ENCODE measurements at regions not wholly inside any gene's neighbourhood (a gene's known extent, or its start where the extent isn't known, plus 50 kb on each side); places are given as distances from the start of the nearest gene placed in this dataset.

DNA sequence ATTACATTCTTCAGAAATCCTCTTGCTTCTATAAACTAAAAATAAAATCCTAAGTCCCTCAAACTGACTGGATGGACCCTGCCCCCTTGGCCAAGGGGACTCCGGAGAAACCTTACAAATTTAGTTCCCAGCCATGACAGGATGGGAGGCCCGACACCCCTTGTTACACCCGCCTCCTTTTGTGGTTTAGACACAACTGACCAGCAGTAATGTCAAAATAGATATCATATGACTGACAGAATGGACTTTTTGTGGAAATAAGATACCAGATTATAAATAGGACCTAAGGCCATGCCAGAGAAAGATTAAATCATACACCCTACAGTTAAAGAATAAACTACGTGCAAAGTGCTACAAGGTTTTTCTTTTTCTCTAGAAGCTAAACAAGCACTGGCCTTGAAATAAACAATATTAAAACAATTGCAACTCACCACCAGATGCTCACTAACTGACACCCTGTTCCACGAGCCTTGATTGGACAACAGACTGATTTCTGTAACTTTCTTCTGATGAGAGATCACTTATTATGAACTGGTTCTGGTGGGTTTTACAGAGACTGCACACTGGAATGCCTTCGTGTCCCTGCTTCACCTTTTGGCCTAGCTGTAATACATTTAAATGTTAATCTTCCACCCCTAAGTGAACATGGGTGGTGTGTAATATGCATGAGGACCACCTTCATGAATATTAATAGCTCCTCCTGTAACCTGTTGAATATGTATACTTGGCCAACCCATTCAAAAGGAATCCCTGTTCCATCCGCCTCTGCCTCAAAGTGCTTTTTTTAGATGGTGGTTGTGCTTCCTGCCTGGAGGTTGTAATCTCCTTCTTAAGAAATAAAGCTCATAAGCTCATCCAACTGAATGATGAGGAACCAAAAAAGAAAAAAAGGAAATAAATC lies 99.6 kb downstream of the ODF2L start:
- TF ChIP-seq, protein P1, sequence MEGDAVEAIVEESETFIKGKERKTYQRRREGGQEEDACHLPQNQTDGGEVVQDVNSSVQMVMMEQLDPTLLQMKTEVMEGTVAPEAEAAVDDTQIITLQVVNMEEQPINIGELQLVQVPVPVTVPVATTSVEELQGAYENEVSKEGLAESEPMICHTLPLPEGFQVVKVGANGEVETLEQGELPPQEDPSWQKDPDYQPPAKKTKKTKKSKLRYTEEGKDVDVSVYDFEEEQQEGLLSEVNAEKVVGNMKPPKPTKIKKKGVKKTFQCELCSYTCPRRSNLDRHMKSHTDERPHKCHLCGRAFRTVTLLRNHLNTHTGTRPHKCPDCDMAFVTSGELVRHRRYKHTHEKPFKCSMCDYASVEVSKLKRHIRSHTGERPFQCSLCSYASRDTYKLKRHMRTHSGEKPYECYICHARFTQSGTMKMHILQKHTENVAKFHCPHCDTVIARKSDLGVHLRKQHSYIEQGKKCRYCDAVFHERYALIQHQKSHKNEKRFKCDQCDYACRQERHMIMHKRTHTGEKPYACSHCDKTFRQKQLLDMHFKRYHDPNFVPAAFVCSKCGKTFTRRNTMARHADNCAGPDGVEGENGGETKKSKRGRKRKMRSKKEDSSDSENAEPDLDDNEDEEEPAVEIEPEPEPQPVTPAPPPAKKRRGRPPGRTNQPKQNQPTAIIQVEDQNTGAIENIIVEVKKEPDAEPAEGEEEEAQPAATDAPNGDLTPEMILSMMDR (IDR thresholded peaks at IDR 0.05; ENCODE audit: low read depth, low read length): no peak
- no peak for DNase-seq (ENCODE audit: extremely low read depth, low read depth)

DNA sequence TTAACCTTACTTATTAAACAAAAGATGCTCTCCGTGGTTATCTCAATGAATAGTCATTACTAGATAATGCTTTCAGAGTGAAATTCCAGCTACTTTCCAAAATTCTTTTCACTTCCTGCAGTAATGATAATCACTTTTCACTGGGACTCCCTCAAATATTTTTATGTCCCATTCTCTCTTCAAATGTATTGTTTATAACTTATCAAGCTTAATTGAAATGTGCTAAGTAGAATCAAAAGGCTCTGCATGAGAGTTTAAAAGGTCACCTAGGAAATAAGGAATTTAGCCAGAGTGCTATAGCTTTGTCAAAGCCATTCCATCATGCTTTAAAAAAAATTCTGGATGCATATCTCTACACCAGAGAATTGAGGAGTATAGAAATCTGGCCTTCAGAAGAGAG lies 106.4 kb downstream of the ODF2L start:
- no peak for DNase-seq (ENCODE audit: extremely low read depth, low read depth)
- TF ChIP-seq, protein P1 (IDR thresholded peaks at IDR 0.05; ENCODE audit: low read depth, low read length): no peak

DNA sequence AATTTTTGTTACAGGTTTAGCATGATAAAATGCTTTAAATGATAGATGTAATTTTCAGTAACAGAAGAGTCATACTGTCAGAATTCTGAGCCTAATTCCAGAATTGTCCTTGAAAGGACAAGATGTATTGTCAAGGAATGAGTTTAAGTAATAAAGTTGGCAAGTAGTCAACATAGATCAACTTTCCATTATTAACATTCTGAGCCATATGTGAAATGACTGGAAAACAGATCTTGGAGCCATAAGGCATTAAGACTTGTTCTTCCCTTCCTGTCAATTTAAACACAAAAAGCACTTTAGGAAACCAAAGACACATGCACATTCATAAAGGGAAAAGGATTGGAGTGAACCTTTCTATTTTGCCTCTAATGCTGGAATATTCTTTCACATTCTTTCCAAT lies 107.0 kb downstream of the ODF2L start:
- TF ChIP-seq, protein P1 (IDR thresholded peaks at IDR 0.05; ENCODE audit: low read depth, low read length): no peak
- DNase-seq (ENCODE audit: extremely low read depth, low read depth): no peak

DNA sequence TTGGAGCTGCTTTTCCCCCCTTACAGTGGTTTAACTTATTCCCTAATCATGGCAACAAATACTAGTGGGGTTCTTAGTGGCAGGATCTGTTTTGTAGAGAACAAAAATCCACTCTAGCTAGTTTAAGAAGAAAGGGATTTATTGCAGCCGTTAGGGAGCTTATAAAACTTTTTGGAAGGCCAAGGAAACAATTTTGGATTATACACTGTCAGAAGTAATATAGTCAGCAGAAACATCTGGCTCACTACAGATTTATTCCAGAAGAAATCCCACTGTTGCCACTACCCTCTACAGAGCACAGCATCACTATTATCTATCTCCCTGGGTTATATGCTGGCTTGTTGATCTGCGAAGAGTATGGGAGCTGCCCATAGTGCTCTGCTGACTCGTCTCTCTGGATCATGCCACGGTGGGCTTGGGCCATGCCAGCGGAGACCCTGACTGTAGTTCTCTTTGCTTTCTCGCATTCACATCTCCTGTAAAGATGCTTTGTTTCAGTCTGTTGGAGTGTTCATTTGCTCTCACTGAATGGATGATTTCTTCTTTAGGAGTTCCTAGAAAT lies 107.5 kb downstream of the ODF2L start:
- DNase-seq (ENCODE audit: extremely low read depth, low read depth): no peak
- TF ChIP-seq, protein P1 (IDR thresholded peaks at IDR 0.05; ENCODE audit: low read depth, low read length): no peak

DNA sequence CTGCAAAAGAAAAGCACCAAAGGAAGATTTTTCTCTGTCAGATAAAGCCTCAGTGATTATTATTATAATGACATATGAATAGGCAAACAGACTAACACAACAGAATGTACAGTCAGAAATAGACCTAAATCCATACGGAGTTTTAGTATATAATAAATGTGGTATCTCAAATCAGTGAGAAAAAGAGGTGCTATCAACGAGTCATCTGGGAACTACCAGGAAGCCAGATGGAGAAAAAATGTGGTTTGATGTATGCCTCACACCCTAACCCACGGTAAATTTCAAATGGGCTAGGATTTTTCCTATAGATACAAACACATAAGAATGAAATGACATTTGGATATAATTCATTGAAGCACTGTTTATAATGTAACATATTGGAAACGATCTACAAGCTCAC lies 110.3 kb downstream of the ODF2L start:
- TF ChIP-seq, protein P1 (IDR thresholded peaks at IDR 0.05; ENCODE audit: low read depth, low read length): no peak
- DNase-seq (ENCODE audit: extremely low read depth, low read depth): no peak

DNA sequence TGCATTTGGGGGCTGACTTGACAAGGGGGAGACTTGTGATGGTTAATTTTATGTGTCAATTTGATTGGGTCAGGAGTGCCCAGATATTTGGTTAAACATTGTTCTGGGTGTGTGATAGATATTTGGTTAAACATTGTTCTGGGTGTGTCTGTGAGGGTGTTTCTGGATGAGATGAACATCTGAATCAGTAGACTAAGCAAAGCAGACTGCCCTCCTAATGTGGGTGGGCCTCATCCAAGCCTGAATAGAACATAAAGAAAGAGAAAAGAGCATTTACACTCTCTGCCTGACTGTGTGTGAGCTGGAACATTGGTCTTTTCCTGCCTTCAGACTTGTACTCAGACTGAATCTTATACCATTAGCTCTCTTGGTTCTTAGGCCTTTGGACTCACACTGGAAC lies 113.5 kb downstream of the ODF2L start:
- TF ChIP-seq, protein P1 (IDR thresholded peaks at IDR 0.05; ENCODE audit: low read depth, low read length): no peak
- no peak for DNase-seq (ENCODE audit: extremely low read depth, low read depth)

DNA sequence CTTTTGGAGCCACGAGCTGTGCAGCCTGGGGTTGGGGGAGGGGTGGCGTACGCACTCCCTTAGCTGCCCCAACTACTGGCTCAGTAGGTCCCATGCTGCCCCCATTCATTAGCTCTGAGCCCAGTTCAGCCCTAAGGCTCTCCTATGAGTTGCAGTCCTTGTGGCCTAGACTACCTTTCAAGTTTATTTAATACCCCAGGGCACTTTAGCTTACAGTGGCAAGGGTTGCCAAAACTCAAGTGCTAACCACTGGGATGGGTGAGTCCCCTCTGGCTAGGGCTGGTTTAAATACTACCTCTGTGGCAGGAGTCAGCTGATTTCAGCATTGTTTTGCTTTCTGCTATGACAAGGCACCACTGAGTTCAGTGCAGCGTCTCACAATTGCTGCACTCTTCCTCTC lies 118.2 kb downstream of the ODF2L start:
- TF ChIP-seq, protein P1 (IDR thresholded peaks at IDR 0.05; ENCODE audit: low read depth, low read length): no peak
- DNase-seq (ENCODE audit: extremely low read depth, low read depth): no peak
